ENCODE measurements at regions not wholly inside any gene's neighbourhood (a gene's known extent, or its start where the extent isn't known, plus 50 kb on each side); places are given as distances from the start of the nearest gene placed in this dataset.

- TF ChIP-seq CTCF (IDR thresholded peaks at IDR 0.05) (no peak), POLR2A (IDR thresholded peaks at IDR 0.05) (no peak)
Observed at GRCh38 chr6:127053875-127054235, 64.6 kb upstream of the RSPO3 start.
